Stimulated activated CD8-positive, alpha-beta memory T cell treated with anti-CD3 and anti-CD28 coated beads, Interleukin-15, amount 100 ng/mL, for 4 hours (primary cell): ENCODE measurements at regions not wholly inside any gene's neighbourhood (a gene's known extent, or its start where the extent isn't known, plus 50 kb on each side); places are given as distances from the start of the nearest gene placed in this dataset.

ENCODE experiments used
- DNase-seq, 2 donors: peaks; one replicate each; pipeline ENCODE4 v3.0.0-alpha.2; 2020; ENCODE audit warnings: low read depth in 2 of 2

DNA sequence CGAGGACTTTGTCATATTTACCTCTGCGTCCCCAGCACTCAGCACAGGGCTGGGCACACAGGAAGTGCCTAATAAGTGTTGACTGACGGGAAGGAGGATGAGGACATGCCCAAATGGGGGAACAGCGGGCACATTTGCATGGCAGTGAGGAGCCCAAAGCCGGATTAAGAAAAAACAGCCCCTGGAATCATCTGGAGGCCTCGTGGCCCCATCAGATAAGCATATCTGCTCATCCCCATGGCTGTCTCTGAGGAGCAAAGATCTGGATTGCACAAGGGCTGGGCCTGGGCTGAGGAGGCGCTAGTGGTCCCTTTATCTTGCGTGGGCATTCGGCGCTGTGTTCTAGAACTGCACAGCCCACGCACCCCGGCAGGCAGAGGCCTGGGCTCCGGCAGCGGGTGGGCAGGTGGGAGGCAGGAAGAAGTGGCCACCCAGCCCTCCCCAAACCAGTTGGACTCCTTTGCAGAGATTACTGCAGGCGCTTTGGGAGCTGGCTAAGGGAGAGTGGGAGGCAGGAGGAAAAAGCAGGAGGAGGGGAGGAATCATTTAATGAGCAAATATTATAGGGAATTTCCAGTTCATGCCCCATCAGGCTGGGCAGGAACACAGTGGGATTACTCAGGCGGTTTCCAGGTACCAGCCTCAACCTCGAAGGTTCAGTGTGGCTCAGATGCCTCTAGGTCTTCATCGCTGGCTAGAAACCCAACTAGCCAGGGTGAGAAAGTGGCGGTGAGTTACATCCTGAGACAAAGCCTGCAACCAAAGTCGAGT lies 108.1 kb downstream of the CEBPB start:
- DNase-seq, result no peak

DNA sequence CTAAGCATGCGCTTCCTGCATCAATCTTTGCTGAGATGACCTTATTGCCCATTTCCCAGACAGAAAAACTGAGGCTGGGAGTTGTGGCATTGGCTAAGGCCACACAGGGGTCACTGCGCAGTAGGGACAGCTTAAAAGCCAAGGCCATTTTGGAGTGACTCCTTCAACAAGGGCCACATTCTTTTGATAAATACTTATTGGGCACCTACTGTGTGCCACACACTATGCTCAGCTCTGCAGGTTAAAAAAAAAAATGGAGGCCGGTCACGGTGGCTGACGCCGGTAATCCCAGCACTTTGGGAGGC lies 108.6 kb downstream of the CEBPB start:
- DNase-seq, result no peak

DNA sequence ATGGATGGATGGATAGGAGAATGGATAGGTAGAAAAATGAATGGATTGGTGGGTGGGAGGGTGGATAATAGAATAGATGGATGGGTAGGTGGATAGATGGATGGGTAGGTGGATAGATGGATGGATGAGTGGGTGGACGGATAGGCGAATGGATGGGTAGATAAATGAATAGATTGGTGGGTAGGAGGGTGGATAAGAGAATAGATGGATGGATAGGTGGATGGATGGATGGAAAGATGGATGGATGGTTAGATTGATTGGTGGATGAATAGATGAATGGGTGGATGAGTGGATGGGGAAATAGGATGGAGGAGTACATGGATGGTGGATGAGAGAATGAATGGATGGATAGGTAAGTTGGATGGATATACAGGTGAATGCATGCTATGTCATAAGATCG lies 110.5 kb downstream of the CEBPB start:
- no peak for DNase-seq

DNA sequence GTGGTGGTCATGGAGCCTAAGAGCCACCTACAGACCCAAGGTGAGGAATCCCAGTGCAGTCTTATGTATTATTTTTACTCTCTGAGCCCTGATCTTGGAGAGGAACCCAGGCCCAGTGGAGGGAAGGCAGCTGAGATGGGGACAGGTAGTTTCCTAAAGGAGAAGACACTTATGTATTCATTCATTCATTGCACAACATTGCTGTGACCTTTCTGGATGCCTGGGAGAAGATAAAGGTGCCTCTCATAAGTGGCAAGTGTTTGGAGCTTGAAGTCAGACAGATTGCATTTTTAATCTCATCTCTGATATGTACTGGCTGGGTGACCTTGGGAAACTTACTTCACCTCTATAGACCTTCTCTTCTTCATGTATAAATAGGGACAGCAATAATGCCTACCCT lies 111.1 kb downstream of the CEBPB start:
- no peak for DNase-seq

DNA sequence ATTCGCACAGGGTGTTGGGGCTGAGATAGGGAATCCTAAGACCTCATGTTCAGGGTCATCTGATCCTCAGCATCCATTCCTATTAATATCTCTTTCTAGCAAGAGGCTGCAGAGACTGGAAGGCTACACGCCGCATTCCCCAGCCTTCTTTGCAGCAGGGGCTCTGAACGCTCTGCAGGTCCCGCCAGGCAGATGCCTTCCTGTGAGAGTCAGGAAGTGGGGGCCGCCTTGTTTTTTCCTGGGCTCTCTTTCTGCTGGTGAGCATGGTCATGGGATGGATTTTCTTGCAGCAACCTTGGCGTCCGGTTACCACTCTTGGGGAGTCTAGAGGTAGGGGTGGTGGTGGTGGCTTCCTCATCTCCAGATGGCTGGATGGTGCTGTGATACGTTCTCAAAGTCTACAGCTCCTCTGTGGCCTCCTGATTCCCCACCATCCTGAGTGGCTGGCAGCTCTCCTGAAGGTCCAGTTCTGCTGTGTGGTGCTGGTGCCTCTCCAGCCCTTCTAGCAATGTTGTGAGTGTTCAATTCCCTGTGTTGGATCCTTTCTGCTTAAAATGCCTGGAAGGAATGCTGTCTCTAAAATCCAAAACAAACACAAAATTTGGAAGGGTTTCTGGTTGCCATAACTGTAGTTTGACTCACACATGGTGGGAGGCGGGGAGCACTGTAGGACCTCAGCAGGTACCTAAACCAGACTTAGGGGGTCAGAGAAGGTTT lies 111.9 kb downstream of the CEBPB start:
- DNase-seq, result no peak

DNA sequence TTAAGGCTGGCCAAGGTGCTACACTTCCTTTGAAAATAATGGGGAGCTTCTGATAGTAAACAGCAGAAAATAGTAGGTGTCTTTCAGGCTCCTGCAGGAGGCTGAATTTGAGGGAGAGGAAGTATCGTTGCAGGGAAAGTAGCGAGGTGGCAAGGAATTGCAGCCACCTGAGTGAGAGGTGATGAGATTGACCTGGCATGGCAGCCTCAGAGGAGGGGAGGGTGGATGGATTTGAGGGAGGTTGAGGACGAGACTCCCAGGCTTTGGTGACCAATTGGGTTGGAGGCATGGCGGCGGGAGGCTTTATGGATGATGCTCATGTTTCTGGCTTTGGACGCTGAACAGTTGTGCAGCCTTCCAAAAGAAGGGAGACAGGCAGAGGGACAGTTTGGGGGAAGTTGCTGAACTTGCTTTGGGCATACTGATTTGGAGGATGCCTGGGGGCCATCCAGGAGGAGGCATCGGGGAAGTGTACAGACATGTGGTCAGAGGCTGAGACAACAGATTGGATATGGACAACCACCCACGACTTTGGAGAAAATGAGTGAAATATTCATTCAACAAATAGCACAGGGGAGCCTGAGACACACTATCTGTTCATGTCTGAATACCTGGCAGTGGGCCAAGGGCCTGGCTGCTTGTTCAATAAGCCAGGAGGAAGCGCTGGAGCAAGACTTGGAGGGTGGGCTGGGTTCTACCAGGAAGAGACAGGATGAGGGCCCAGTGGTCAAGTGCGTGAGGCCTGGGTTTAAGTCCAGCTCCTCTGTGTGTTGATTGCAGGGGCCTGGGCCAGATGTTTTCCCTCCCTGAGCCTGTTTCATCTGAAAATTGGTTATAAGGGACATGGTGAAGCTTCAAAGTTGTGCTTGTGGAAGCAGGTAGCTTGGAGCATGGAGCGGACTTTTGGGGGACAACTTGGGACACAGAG lies 113.2 kb downstream of the CEBPB start:
- DNase-seq, result no peak

DNA sequence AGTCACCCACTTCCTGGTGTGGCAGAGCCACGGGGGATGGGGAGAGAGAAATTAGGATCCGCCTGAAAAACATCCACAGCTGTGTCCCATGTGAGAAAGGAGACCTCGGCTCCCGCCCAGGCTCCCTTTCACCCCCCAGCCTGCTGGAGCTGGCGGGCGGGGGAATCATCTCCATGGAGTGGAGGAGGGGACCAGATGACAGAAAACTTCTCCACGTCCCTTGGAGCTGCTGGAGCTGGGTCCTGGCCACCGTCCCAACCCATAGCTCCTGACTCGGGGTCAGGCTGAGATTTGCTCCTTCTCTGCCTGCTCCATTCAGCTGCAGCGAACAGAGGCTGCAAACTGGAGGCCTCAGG lies 113.8 kb downstream of the CEBPB start:
- DNase-seq, result no peak

DNA sequence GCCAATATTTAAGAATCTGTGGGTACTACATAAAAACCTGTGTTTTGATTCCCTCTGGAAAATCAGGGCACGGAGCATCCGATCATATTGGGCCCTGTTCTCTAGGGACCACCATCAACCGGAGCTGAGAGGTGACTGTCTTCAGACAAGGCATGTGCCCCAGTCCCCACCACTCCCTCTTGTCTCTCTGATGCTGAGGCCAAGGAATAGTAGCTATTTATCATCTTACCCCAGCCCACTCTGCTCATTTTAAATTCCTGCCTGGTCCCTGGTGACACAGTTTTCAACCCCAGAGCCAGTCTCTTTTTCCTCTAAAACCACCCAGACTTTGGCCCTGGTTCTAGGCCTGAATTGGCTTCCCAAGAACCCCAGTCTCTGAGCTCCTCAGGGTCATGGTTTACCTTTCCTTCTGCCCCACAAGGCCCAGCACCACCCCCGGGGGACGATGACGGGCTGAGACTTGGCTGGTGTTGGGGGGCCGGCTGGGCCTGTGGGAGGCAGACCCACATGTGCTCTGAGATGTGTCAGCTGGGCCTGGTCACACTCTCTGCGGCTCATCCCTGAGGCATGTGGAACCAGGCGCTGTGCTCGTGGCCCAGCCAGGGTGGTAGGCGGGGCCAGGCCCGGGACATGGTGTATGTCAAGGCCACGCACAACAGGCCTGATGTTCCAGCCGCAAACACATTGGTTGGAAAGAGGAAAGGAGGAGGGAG lies 114.4 kb downstream of the CEBPB start:
- DNase-seq, result no peak

DNA sequence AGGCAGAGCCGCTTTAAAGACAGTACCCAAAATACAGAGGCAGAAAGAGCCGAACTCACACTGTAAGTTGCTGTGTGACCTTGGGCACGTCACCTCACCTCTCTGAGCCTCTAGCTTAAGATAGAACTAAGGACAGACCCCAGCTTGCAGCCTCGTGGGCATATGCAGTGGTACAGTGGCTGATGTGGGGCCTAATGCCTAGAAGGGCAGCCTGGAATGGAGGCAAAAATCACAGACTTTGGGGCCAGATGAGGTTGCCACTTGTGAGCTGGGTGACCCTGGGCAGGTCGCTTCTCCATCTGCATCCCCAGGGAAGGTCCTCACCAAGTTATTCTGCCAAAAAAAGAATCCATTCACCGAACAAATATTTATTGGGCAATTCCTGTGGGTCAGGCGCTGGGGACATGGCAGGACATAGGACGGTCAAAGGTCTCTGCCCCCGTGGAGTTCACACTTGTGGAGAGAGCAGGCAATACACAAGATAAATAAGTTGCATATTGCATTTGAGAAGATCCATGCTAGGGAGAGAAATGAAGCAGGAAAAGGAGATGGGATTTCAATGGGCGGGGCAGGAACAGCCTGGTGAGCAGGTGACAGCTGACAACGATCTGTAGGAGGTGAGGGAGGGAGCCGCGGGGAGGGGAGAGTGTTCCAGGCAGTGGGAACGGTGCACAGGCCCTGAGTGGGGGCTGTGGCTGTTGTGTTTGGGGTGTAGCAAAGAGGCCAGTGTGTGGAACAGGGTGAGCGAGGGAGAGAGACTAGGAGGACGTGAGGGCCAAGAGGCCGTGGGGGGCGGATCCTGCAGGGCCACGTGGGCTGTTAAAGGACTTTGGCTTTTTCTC lies 115.2 kb downstream of the CEBPB start:
- no peak for DNase-seq

DNA sequence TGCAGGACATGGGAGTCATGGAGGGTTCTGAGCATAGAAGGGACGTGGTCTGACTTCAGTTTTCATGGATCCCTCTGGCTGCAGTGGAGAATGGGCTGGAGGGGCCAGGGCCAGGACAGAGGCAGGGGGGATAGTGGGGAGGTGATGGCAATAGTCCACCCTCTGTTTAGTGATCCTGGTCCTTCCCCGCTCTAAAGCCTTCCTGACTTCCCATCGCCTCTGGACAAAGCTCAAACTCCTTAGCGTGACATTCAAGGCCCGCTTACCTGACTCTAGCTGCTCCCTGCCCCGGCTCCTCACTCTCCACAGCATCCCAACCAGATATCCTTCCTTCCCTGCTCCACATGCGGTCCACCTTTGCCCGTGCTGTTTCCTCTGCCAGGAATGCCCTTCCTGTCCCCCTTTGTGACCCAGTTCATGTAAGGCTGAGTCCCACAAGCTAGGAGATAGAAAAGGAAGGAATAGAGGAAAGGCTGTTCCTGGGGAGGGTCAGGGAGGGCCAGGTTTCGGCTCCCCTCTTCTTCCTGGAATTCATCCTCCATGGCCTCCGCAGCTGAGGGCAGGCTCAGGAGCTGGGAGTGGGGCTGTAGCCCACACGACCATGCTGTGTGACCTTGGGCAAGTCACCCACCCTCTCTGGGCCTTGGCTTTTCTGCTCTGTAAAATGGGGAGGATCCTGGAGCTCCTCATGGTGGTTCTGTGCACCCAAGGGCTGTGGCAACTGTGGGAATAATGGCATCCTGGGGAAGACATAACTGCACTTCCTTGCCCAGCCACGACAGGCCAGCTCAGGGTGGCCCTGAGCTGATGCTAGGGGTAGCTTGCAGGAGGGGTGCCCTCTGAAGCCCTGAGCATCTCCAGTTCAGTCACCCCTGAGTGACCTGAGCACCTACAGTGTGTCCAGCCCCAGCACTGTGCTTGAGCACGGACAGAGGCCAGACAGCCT lies 116.1 kb downstream of the CEBPB start:
- DNase-seq, result no peak

DNA sequence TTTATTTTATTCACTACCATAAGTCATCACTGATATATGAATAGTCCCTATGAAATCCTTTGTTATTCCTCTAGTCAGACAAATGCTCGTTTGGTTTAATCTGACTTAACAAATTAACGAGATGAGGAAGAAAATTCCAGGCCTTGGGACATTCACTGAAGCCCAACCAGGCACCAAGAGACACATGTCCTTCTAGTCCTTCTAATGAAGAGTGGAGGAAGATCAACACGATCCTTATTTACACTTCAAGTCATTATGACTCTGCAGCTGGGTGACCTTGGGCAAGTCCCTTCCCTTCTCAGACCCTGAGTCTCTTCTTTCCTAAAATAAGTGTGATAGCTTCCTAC lies 117.5 kb downstream of the CEBPB start:
- DNase-seq, result no peak

DNA sequence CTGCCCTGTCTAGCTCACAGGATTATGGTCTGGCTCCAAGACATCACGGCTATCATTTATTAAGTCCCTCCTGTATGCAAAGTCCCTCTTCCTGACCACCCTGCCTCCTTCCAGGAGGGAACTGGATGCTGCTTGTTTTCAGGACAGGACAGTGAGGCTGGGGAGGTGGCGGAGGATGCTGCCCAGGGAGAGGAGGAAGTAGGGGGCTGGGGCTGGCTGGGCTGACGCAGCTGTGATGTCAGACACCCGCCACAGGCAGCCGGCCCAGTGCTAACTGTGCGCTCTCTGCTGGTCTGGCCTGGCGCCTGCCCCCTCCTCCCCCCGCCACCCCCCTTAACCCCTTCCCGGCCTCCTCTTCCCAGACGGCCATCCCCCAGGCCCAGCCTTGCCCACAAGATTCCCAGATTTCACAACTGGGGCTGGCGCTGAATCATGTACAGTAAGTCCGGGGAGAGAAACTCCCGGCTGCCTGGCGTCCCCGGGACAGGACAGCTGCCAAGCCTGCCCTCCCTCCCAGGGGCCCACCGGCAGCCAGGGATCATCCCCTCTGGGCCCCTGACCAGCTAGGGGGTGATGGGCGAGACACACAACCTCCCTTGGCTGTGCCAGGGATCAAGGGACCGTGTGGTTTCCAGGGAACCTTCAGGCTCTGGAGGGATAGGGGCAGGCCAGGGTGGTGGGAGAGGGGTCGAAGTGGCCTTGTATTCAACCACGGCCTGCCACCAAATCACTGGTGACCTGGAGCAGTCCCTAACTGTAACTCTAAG lies 118.1 kb downstream of the CEBPB start:
- DNase-seq, result no peak

DNA sequence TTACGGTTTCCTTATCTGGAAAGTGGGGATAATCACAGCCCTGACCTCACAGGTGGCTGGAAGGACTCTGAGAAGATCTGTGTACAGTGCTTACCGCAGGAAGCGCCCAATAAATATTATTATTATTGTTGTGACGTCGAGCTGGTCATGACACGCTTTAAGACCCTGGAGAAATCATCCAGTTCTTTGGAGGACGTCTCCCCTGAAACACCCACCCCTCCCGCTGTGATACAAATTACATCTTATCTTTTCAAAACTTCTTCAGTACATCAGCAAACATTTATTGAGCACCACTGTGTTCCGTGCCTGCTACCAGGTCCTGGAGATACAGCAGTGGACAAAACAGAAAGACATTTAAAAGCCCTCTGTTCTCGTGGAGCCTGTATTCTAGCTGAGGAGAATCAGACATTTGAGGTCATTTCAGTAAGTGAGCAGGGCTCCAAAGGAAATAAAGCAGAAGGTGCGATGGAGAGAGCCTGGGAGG lies 118.7 kb downstream of the CEBPB start:
- DNase-seq, result no peak

DNA sequence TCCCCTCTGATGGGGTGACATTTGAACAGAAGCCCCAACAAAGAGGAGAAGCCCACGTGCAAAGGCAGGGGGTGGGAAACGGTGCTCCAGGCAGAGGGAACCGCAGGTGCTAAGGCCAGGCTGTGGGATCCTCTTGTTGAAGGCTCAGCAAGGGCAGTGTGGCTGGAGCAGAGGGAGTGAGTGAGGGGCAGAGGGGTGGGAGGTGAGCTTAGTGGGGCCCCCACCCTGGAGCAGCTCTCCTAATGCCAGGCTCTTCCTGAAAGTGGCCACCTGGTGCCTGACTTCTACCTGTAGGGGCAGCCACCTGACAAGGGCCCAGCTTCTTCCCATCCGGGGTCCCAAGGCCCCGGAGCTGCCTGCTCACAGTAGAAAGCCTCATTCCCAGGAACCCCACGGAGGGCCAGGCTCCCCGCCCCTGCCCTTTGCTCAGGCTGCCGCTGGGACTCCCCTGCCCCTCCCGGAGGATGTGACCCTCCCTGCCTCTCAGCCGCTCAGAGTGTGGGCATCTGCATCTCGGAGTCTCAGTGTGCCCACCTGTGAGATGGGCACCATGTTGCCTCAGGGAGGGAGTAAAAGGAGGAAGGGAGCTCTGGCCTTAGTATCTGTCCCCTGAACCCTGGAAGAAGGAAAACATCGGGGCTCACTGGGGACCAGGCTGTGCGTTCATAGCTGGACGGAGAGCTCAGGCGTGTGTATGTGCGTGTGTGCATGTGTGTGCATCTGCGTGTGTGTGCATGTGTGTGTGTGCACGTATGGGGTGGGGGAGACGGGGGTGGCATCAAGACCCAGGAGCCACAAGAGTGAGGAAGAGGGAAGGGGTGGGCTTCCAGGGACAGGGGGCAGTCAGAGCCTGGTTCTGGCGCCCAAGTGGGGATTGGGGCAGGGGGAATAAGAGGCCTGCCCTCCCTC lies 119.4 kb downstream of the CEBPB start:
- DNase-seq, result no peak

DNA sequence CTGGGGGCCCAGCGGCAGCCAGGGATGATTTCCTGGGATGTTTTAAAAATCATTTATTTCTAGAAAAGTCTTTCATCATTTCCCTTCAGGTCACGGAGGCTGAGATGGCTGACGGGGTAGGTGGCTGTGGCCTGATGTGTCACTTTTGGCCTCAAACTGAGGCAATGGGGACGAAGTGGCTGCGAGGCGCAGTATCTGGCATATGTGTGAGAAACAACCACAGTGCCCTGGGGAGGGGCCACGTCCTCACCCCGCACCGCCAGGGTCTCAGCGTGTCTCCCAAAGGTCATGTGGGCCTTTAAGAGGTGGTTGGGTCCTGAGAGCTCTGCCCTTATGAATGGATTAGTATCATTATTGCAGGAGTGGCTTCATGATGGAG lies 120.0 kb downstream of the CEBPB start:
- DNase-seq, result no peak

DNA sequence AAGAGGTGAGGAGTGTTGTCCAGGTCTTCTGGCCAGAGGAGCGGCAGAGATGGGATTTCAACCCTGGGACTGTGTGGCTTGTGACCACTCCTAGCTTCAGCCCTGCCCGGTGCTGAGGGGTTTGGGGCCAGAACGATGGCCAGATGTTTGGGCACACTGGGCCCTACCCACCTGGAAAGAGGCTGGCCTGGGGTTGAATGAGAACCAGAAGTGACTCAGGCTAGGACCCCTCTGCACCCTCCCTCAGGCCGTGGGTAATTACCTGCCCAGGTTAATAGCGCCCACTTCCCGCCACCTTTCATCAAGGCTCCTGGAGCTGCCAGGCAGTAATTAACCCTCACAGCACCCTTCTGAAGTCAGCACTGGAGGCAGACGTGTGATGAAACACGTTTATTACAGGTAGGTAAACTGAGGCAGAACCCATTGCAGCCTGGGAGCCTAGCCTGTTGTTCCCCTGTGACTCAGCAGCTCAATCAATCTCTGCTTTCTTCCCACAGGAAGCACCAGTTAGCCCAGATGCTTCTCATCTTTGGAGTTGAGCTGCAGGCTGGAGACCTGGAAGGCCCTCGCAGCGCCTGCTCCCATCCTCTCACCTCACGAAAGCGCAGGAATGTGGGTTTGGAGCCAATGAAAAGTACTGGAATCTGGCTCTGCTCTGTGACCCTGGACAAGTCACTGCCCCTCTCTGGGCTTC lies 120.8 kb downstream of the CEBPB start:
- no peak for DNase-seq

DNA sequence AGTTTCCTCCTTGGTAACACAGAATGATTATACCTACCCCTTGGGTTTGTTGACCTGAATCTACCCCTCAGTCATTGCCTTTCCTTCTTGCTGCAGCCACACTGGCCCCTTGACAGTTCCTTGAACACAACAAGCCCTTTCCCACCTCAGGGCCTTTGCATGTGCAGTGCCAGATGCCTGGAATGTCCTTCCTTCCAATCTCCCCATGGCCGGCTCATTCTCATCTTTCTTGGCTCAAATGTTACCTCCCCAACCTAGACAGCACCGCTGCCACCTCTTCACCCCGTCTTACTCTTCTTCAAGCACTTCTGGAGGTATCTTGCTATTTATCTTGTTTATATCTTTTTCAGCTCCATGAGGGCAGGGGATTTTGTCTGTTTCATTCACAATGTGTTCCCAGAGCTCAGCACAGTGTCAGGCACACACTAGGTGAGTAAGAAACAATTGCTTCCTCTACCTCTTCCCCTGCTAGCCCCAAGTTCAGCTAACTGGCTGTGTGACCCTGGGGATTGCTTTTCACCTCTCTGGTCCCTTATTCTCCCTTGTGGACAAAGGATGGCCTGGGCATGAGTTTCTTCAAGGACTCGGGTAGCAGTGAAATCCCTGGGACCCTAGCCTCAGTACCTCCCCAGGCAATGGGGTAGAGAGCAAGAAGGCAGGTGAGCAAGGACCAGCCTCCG lies 121.5 kb downstream of the CEBPB start:
- no peak for DNase-seq
